ENCODE measurements at regions not wholly inside any gene's neighbourhood (a gene's known extent, or its start where the extent isn't known, plus 50 kb on each side); places are given as distances from the start of the nearest gene placed in this dataset.

GRCh38 chr20:6232436-6232835 lies 109.6 kb upstream of the FERMT1 start:
- TF ChIP-seq CTCF (IDR thresholded peaks at IDR 0.05 in 8 of 11, conservative IDR thresholded peaks at IDR 0.05 in 3 of 11) (no peak), POLR2AphosphoS5 (IDR thresholded peaks at IDR 0.05) (no peak), POLR2A (IDR thresholded peaks at IDR 0.05) (no peak)

Measured in spleen (tissue), 7 donors.